ENCODE measurements at regions not wholly inside any gene's neighbourhood (a gene's known extent, or its start where the extent isn't known, plus 50 kb on each side); places are given as distances from the start of the nearest gene placed in this dataset.
A peak's percentile ranks its signal among the peaks of the same experiment; 100 is the strongest.

DNA sequence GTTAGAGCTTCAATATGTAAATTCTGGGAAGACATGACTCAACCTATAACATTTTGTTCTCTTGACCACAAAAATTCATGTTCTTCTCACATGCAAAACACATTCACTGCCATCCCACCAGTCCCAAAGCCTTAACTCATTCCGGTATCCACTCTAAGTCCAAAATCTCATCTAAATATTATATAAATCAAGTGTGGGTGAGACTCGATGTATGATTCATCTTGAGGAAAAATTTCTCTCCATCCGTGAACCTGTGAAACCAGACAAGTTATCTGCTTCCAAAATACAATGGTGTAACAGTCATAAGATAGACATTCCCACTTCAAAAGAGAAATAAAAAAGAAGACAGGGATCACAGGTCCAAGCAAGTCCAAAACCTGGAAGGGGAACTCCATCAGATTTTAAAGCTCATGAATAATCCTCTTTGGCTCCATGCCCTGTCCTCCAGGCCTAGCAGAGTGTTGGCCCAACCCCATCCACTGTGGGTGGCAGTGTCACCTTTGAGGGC, 101.3 kb downstream of the RAD51AP2 start:
- DNase-seq: peak in 1 of 5 donors; percentile 25
- Histone ChIP-seq H3K9me3 (ENCODE audit: control insufficient read depth in 2 of 3, insufficient read depth in 1 of 3, low read length in 3 of 3) (no peaks in the 10 kb centered on the region), H3K4me3 (ENCODE audit: low read length in 3 of 3) (no peak overlapping the region), H3K27me3 (ENCODE audit: control insufficient read depth, insufficient read depth, low read length) (no peaks in the 10 kb centered on the region), H3K9ac (ENCODE audit: low read length in 3 of 3) (no peak overlapping the region), H3K27ac (ENCODE audit: low read depth in 2 of 2, low read length in 2 of 2) (no peak overlapping the region), H3K36me3 (ENCODE audit: control insufficient read depth in 2 of 3, insufficient read depth in 3 of 3, low read length in 3 of 3) (no peaks in the 10 kb centered on the region), H3K4me1 (ENCODE audit: control insufficient read depth in 2 of 3, insufficient read depth in 2 of 3, low read depth in 1 of 3, low read length in 3 of 3) (no peaks in the 10 kb centered on the region)
- intact Hi-C loops (cut with DNase I): no loop called here
- FAIRE-seq: no peak
- TF ChIP-seq, protein P1, sequence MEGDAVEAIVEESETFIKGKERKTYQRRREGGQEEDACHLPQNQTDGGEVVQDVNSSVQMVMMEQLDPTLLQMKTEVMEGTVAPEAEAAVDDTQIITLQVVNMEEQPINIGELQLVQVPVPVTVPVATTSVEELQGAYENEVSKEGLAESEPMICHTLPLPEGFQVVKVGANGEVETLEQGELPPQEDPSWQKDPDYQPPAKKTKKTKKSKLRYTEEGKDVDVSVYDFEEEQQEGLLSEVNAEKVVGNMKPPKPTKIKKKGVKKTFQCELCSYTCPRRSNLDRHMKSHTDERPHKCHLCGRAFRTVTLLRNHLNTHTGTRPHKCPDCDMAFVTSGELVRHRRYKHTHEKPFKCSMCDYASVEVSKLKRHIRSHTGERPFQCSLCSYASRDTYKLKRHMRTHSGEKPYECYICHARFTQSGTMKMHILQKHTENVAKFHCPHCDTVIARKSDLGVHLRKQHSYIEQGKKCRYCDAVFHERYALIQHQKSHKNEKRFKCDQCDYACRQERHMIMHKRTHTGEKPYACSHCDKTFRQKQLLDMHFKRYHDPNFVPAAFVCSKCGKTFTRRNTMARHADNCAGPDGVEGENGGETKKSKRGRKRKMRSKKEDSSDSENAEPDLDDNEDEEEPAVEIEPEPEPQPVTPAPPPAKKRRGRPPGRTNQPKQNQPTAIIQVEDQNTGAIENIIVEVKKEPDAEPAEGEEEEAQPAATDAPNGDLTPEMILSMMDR (IDR thresholded peaks at IDR 0.05; ENCODE audit: borderline replicate concordance, extremely low read depth, insufficient read depth): no peak

DNA sequence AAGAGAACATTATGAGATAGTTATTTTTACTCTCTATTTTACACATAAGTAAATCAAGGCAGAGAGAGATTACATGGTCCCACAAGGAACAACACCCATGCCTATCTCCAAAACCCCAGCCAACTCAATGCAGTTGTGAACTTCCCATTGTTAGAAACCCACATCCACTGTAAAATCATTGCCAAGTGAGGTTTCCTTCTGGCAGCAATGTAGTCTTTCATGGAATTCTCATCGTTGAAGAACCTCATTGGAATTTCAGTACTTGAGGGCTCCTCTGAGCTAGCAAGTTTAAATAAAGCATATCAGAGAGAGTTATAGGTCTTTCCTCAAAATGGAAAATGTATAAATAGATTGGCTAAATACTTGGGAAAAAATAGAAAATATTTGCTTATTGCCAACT, 105.2 kb downstream of the RAD51AP2 start:
- Histone ChIP-seq H3K4me3 (ENCODE audit: low read length in 3 of 3) (no peak overlapping the region), H3K9ac (ENCODE audit: low read length in 3 of 3) (no peak overlapping the region), H3K9me3 (ENCODE audit: control insufficient read depth in 2 of 3, insufficient read depth in 1 of 3, low read length in 3 of 3) (no peaks in the 10 kb centered on the region), H3K4me1 (ENCODE audit: control insufficient read depth in 2 of 3, insufficient read depth in 2 of 3, low read depth in 1 of 3, low read length in 3 of 3) (no peaks in the 10 kb centered on the region), H3K36me3 (ENCODE audit: control insufficient read depth in 2 of 3, insufficient read depth in 3 of 3, low read length in 3 of 3) (no peaks in the 10 kb centered on the region), H3K27me3 (ENCODE audit: control insufficient read depth, insufficient read depth, low read length) (no peaks in the 10 kb centered on the region), H3K27ac (ENCODE audit: low read depth in 2 of 2, low read length in 2 of 2) (no peak overlapping the region)
- intact Hi-C loops (cut with DNase I): no loop called here
- TF ChIP-seq, protein P1 (IDR thresholded peaks at IDR 0.05; ENCODE audit: borderline replicate concordance, extremely low read depth, insufficient read depth): no peak
- no peak for DNase-seq
- FAIRE-seq: no peak

DNA sequence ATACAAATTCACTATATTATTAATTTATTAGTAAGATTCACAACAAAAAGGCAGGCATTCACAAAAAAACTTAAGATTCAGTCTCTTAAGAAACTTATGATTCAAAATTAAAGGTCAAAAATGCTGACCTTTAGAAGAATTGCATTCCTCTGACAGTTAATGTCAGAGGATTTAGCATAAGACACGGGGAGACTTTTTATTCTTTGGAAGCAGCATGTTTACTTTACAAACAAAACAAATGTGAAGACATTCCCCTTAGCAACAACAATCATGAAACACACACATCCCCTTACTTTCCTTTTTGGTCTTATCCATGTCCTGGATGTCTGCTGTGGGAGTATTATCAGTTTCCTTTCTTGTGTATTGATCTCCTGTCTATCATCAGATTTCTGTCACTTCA, 117.1 kb downstream of the RAD51AP2 start:
- no peak for DNase-seq
- no peaks in the 10 kb centered on the region for H3K27me3 ChIP-seq (ENCODE audit: control insufficient read depth, insufficient read depth, low read length)
- intact Hi-C loops (cut with DNase I): no loop called here
- no peaks in the 10 kb centered on the region for H3K4me1 ChIP-seq (ENCODE audit: control insufficient read depth in 2 of 3, insufficient read depth in 2 of 3, low read depth in 1 of 3, low read length in 3 of 3)
- H3K4me3 ChIP-seq (ENCODE audit: low read length in 3 of 3): no peak overlapping the region
- H3K36me3 ChIP-seq (ENCODE audit: control insufficient read depth in 2 of 3, insufficient read depth in 3 of 3, low read length in 3 of 3): no peaks in the 10 kb centered on the region
- H3K27ac ChIP-seq (ENCODE audit: low read depth in 2 of 2, low read length in 2 of 2): no peak overlapping the region
- no peak for FAIRE-seq
- peaks cover 0 to 17% (median 3%) of the 10 kb centered on the region in 3 donors for H3K9me3 ChIP-seq (ENCODE audit: control insufficient read depth in 2 of 3, insufficient read depth in 1 of 3, low read length in 3 of 3)
- no peak overlapping the region for H3K9ac ChIP-seq (ENCODE audit: low read length in 3 of 3)
- TF ChIP-seq, protein P1 (IDR thresholded peaks at IDR 0.05; ENCODE audit: borderline replicate concordance, extremely low read depth, insufficient read depth): no peak

DNA sequence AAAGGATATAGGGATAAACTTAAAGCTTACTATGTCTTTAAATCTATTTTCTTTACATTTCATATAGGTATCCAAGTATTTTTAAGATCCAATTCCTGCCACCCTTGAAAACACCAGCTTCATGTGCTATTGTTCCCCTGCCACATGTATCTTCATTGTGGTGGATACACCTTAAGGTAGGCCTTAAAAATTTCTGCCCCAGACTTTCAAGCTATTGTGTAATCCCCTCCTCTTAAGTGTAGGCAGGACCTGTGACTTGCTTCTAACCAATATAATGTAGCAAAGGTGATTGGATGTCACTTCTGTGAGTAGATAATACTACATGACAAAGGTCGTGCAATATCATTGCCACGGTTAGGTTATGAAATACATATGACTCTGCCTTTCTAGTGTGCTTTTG, 119.5 kb downstream of the RAD51AP2 start:
- no peak overlapping the region for H3K27ac ChIP-seq (ENCODE audit: low read depth in 2 of 2, low read length in 2 of 2)
- no peaks in the 10 kb centered on the region for H3K36me3 ChIP-seq (ENCODE audit: control insufficient read depth in 2 of 3, insufficient read depth in 3 of 3, low read length in 3 of 3)
- H3K9ac ChIP-seq (ENCODE audit: low read length in 3 of 3): no peak overlapping the region
- FAIRE-seq: no peak
- DNase-seq: no peak
- H3K27me3 ChIP-seq (ENCODE audit: control insufficient read depth, insufficient read depth, low read length): no peaks in the 10 kb centered on the region
- peaks cover 0 to 5% (median 0%) of the 10 kb centered on the region in 3 donors for H3K9me3 ChIP-seq (ENCODE audit: control insufficient read depth in 2 of 3, insufficient read depth in 1 of 3, low read length in 3 of 3)
- H3K4me1 ChIP-seq (ENCODE audit: control insufficient read depth in 2 of 3, insufficient read depth in 2 of 3, low read depth in 1 of 3, low read length in 3 of 3): no peaks in the 10 kb centered on the region
- intact Hi-C loops (cut with DNase I): no loop called here
- TF ChIP-seq, protein P1 (IDR thresholded peaks at IDR 0.05; ENCODE audit: borderline replicate concordance, extremely low read depth, insufficient read depth): no peak
- no peak overlapping the region for H3K4me3 ChIP-seq (ENCODE audit: low read length in 3 of 3)
